Endothelial cell of umbilical vein (primary cell): ENCODE measurements at regions not wholly inside any gene's neighbourhood (a gene's known extent, or its start where the extent isn't known, plus 50 kb on each side); places are given as distances from the start of the nearest gene placed in this dataset.

ENCODE experiments used
- BruUV-seq: library from RNA; stranded (reverse); fragments of 400-500 nt; replicated peaks from 2 replicates; lab custom pipeline; 2021; lab: Mats Ljungman, UMichigan
- CTCF ChIA-PET: fragments of 300-600, 350-600 bp; sonication (Branson Sonifier 250); formaldehyde crosslinking; loops from one replicate; lab custom pipeline; 2021; ENCODE audit warnings: antibody characterized with exemption, inconsistent platforms; lab: Charles Lee
- POLR2A ChIA-PET: fragments of 300-600, 350-600 bp; sonication (Branson Sonifier 250); formaldehyde crosslinking; loops from one replicate; lab custom pipeline; 2021; ENCODE audit warnings: antibody characterized with exemption, inconsistent platforms; lab: Charles Lee
- DNase-seq: peaks from one replicate; pipeline ENCODE4 v3.0.0-alpha.2; 2011; ENCODE audit warnings: low read depth, low spot score
- FAIRE-seq: peaks from 2 replicates; lab custom pipeline; 2011; peaks lifted over from hg19 to GRCh38; lab: Jason Lieb, UNC
- H2AFZ ChIP-seq: 2 replicates; pipeline ENCODE4 v1.6.0; 2012; ENCODE audit warnings: low read depth, low read length, control low read depth, inconsistent platforms
- H3K27ac ChIP-seq: 2 replicates; pipeline ENCODE4 v1.5.1; 2011; ENCODE audit warnings: low read depth, mild to moderate bottlenecking, control low read depth, low read length, moderate library complexity; ENCODE audit not compliant: insufficient read depth
- H3K27me3 ChIP-seq, 2 experiments: 2 replicates each; pipeline versions ENCODE4 v1.6.0 to v1.6.1; 2011; ENCODE audit warnings: low read length in 2 of 2, mixed read lengths in 1 of 2; ENCODE audit not compliant: control insufficient read depth in 2 of 2, insufficient read depth in 2 of 2
- H3K36me3 ChIP-seq, 2 experiments: 2 replicates in 1 of 2; 3 replicates in 1 of 2; pipeline ENCODE4 v1.5.1; 2011; ENCODE audit warnings: low read length in 2 of 2, mild to moderate bottlenecking in 1 of 2, moderate library complexity in 1 of 2; ENCODE audit not compliant: control insufficient read depth in 2 of 2, insufficient read depth in 2 of 2; ENCODE audit errors: extremely low read depth in 1 of 2
- H3K4me1 ChIP-seq: 3 replicates; pipeline ENCODE4 v1.5.1; 2011; ENCODE audit warnings: mild to moderate bottlenecking, low read length; ENCODE audit not compliant: control insufficient read depth, insufficient read depth; ENCODE audit errors: extremely low read depth
- H3K4me2 ChIP-seq: 2 replicates; pipeline ENCODE4 v1.6.1; 2011; ENCODE audit warnings: low read length, control low read depth, mixed read lengths; ENCODE audit not compliant: insufficient read depth
- H3K4me3 ChIP-seq, 3 experiments: fragments of 200-600 bp in 1 of 3; sonication (generic), shearing (Covaris generic) in 1 of 3; replicated peaks in 1 of 3; 2 replicates each; pipeline ENCODE4 v1.5.1; 2011 to 2016; ENCODE audit warnings: control low read depth in 3 of 3, low read length in 3 of 3, mild to moderate bottlenecking in 2 of 3, inconsistent platforms in 1 of 3, low read depth in 1 of 3, moderate library complexity in 1 of 3; ENCODE audit not compliant: insufficient read depth in 1 of 3
- H3K79me2 ChIP-seq: 2 replicates; pipeline ENCODE4 v1.6.0; 2012; ENCODE audit warnings: low read length, inconsistent platforms; ENCODE audit not compliant: control insufficient read depth, insufficient read depth
- H3K9ac ChIP-seq: replicated peaks from 2 replicates; pipeline ENCODE3; 2011; ENCODE audit warnings: low read length, control low read depth; ENCODE audit not compliant: insufficient read depth; ENCODE audit errors: extremely low read depth
- H3K9me1 ChIP-seq: replicated peaks from 3 replicates; pipeline ENCODE4 v1.6.0; 2011; ENCODE audit warnings: mild to moderate bottlenecking, low read length; ENCODE audit not compliant: control insufficient read depth, insufficient read depth; ENCODE audit errors: extremely low read depth
- H3K9me3 ChIP-seq: replicated peaks from 2 replicates; pipeline ENCODE4 v1.5.1; 2012; ENCODE audit warnings: low read length, inconsistent platforms; ENCODE audit not compliant: control insufficient read depth, insufficient read depth
- H4K20me1 ChIP-seq: replicated peaks from 2 replicates; pipeline ENCODE3; 2011; ENCODE audit warnings: mild to moderate bottlenecking, low read length; ENCODE audit not compliant: control insufficient read depth, insufficient read depth; ENCODE audit errors: extremely low read depth
- CTCF ChIP-seq, 2 donors: IDR thresholded peaks; 1 replicate in 1 of 2; 2 replicates in 1 of 2; pipeline ENCODE4 v1.5.1; 2011; ENCODE audit warnings: low read length in 2 of 2, mild to moderate bottlenecking in 2 of 2, moderate library complexity in 2 of 2, control low read depth in 1 of 2, inconsistent platforms in 1 of 2, low read depth in 1 of 2; ENCODE audit not compliant: insufficient read depth in 1 of 2; ENCODE audit errors: extremely low read depth in 1 of 2
- EZH2 ChIP-seq: IDR thresholded peaks from 2 replicates; pipeline ENCODE4 v1.6.1; 2012; ENCODE audit warnings: borderline replicate concordance, low read depth, mild to moderate bottlenecking, moderate library complexity, low read length, inconsistent platforms; ENCODE audit not compliant: severe bottlenecking
- FOS ChIP-seq: IDR thresholded peaks from 2 replicates; pipeline ENCODE4 v1.6.1; 2011; ENCODE audit warnings: mild to moderate bottlenecking, low read length, moderate library complexity, borderline replicate concordance; ENCODE audit not compliant: insufficient read depth
- GATA2 ChIP-seq: IDR thresholded peaks from 2 replicates; pipeline ENCODE4 v1.7.0; 2011; ENCODE audit warnings: low read depth, mild to moderate bottlenecking, moderate library complexity, mixed read lengths, low read length; ENCODE audit not compliant: insufficient read length, insufficient read depth
- JUN ChIP-seq: IDR thresholded peaks from 2 replicates; pipeline ENCODE4 v1.6.1; 2011; ENCODE audit warnings: borderline replicate concordance, low read depth; ENCODE audit not compliant: insufficient read length, insufficient read depth
- MAX ChIP-seq: IDR thresholded peaks from 2 replicates; pipeline ENCODE4 v1.6.1; 2011; ENCODE audit not compliant: insufficient read depth, insufficient read length
- MYC ChIP-seq: IDR thresholded peaks from one replicate; pipeline ENCODE4 v1.6.1; 2011; ENCODE audit warnings: mild to moderate bottlenecking, low read depth, low read length
- POLR2A ChIP-seq: IDR thresholded peaks from 2 replicates; pipeline ENCODE4 v1.6.1; 2012; ENCODE audit warnings: low read depth, mild to moderate bottlenecking, control low read depth, low read length
- POLR2AphosphoS5 ChIP-seq: IDR thresholded peaks from 2 replicates; pipeline ENCODE4 v1.6.1; 2012; ENCODE audit warnings: low read depth, mild to moderate bottlenecking, control low read depth, low read length, moderate library complexity; ENCODE audit not compliant: insufficient read depth
- dilution Hi-C: fragments of 300-500 bp; cut with MboI; formaldehyde crosslinking; loops from one replicate; pipeline ENCODE4 v1.15.0; 2019; ENCODE audit warnings: low sequenced_read_pairs; ENCODE audit not compliant: extremely low pct_ligation_motif_present
- intact Hi-C: fragments of 100-400 bp; cut with micrococcal nuclease; formaldehyde crosslinking; loops from one replicate; pipeline ENCODE4 v1.10.0; 2022

- Histone ChIP-seq H3K4me2 (no peak overlapping the region), H4K20me1 (no peaks in the 10 kb centered on the region), H2AFZ (no peak overlapping the region), H3K4me3 (no peak overlapping the region), H3K9ac (no peak overlapping the region), H3K36me3 (no peaks in the 10 kb centered on the region), H3K9me1 (no peaks in the 10 kb centered on the region), H3K4me1 (no peaks in the 10 kb centered on the region), H3K27me3 (no peaks in the 10 kb centered on the region), H3K27ac (no peak overlapping the region), H3K9me3 (no peaks in the 10 kb centered on the region), H3K79me2 (no peaks in the 10 kb centered on the region)
- BruUV-seq: no TSS peak
- TF ChIP-seq POLR2A (no peak), JUN (no peak), FOS (no peak), GATA2 (no peak), POLR2AphosphoS5 (no peak), MAX (no peak), MYC (no peak), EZH2 (no peak)
- intact Hi-C loops: no loop called here
- POLR2A ChIA-PET: no interaction called here
- dilution Hi-C loops: no loop called here
- CTCF ChIA-PET: interaction anchor here (0.7 kb wide), 1 partner anchor 15 kb away, joined by 3 read pairs; no protein-coding TSS in a partner anchor
- no peak for DNase-seq
- no peak for FAIRE-seq
Measured at GRCh38 chr2:66041902-66042657, 392.8 kb upstream of the MEIS1 start.

- Histone ChIP-seq H3K27ac (no peak overlapping the region), H4K20me1 (no peaks in the 10 kb centered on the region), H2AFZ (no peak overlapping the region), H3K36me3 (no peaks in the 10 kb centered on the region), H3K4me3 (no peak overlapping the region), H3K9me1 (no peaks in the 10 kb centered on the region), H3K27me3 (no peaks in the 10 kb centered on the region), H3K79me2 (no peaks in the 10 kb centered on the region), H3K4me1 (no peaks in the 10 kb centered on the region), H3K4me2 (no peak overlapping the region), H3K9ac (no peak overlapping the region), H3K9me3 (no peaks in the 10 kb centered on the region)
- DNase-seq: no peak
- ChIA-PET POLR2A (no interaction called here), CTCF (no interaction called here)
- BruUV-seq: no TSS peak
- TF ChIP-seq MAX (no peak), CTCF (IDR thresholded peaks at IDR 0.05; ENCODE audit: extremely low read depth in 1 of 2, insufficient read depth in 1 of 2, low read depth in 1 of 2, low read length in 2 of 2) (no peak), MYC (no peak), POLR2AphosphoS5 (no peak), JUN (no peak), POLR2A (no peak), GATA2 (no peak), EZH2 (no peak), FOS (no peak)
- no peak for FAIRE-seq
- intact Hi-C loops (no loop called here), dilution Hi-C loops (no loop called here)
Measured at GRCh38 chr2:66036948-66037347, 398.0 kb upstream of the MEIS1 start.
